SK-N-SH treated with all-trans-retinoic acid at 6 μM for 48 hours (cell line): ENCODE measurements at regions not wholly inside any gene's neighbourhood (a gene's known extent, or its start where the extent isn't known, plus 50 kb on each side); places are given as distances from the start of the nearest gene placed in this dataset.

Experiments
- CREB5 ChIP-seq: fragments of 250-450 bp; sonication (Bioruptor Pico); IDR thresholded peaks from 2 replicates; pipeline ENCODE4 v1.5.1; 2020; ENCODE audit warnings: low read depth, mild to moderate bottlenecking, moderate library complexity
- CSDC2 ChIP-seq: fragments of 250-450 bp; sonication (Bioruptor Pico); IDR thresholded peaks from 2 replicates; pipeline ENCODE4 v1.5.0; 2020; ENCODE audit warnings: mild to moderate bottlenecking, moderate library complexity
- PATZ1 ChIP-seq: fragments of 250-450 bp; sonication (Bioruptor Pico); IDR thresholded peaks from 2 replicates; pipeline ENCODE4 v1.8.0; 2020; ENCODE audit warnings: mild to moderate bottlenecking, moderate library complexity, borderline replicate concordance
- RARB ChIP-seq: fragments of 250-450 bp; sonication (Bioruptor Pico); IDR thresholded peaks from 2 replicates; pipeline ENCODE4 v1.8.0; 2021; ENCODE audit warnings: mild to moderate bottlenecking, moderate library complexity
- SNAI2 ChIP-seq: fragments of 250-450 bp; sonication (Bioruptor Pico); IDR thresholded peaks from 2 replicates; pipeline ENCODE4 v1.5.0; 2020; ENCODE audit warnings: mild to moderate bottlenecking, moderate library complexity
- ZFP3 ChIP-seq: fragments of 250-450 bp; sonication (Bioruptor Pico); IDR thresholded peaks from 2 replicates; pipeline ENCODE4 v1.5.0; 2020; ENCODE audit warnings: mild to moderate bottlenecking, moderate library complexity
- ZNF565 ChIP-seq: fragments of 450-650 bp; formaldehyde crosslinking; conservative IDR thresholded peaks from 2 replicates; pipeline ENCODE4 v1.5.0; 2020; ENCODE audit warnings: low read depth, mild to moderate bottlenecking, moderate library complexity

GRCh38 chr12:85441025-85441424, 161.0 kb downstream of the ALX1 start:
- TF ChIP-seq RARB (no peak), CSDC2 (CRISPR knock-in tag) (no peak), PATZ1 (CRISPR knock-in tag) (no peak), CREB5 (no peak), ZNF565 (CRISPR knock-in tag) (no peak), ZFP3 (CRISPR knock-in tag) (no peak), SNAI2 (CRISPR knock-in tag) (no peak)
